H9 (cell line): ENCODE measurements at regions not wholly inside any gene's neighbourhood (a gene's known extent, or its start where the extent isn't known, plus 50 kb on each side); places are given as distances from the start of the nearest gene placed in this dataset.

Experiments used
- DNase-seq: peaks from one replicate; pipeline ENCODE4 v3.0.0-alpha.2; 2017
- H2AFZ ChIP-seq: one replicate; pipeline ENCODE4 v1.6.1; 2013; ENCODE audit warnings: mild to moderate bottlenecking, low read length, control low read depth, moderate library complexity
- H2AK5ac ChIP-seq: 2 replicates; pipeline ENCODE4 v1.6.1; 2013; ENCODE audit warnings: low read length, control low read depth, mixed read lengths; ENCODE audit not compliant: insufficient read length
- H2BK120ac ChIP-seq: one replicate; pipeline ENCODE4 v1.6.1; 2013; ENCODE audit warnings: low read depth, mild to moderate bottlenecking, low read length, control low read depth, inconsistent platforms; ENCODE audit not compliant: poor library complexity, severe bottlenecking
- H2BK12ac ChIP-seq: 2 replicates; pipeline ENCODE4 v1.6.1; 2013; ENCODE audit warnings: low read length, control low read depth, mixed read lengths, low read depth; ENCODE audit not compliant: insufficient read length
- H2BK15ac ChIP-seq: 2 replicates; pipeline ENCODE4 v1.6.1; 2013; ENCODE audit warnings: low read depth, low read length, control low read depth
- H2BK20ac ChIP-seq: one replicate; pipeline ENCODE4 v1.6.1; 2013; ENCODE audit warnings: low read depth, mild to moderate bottlenecking, low read length, control low read depth, inconsistent platforms; ENCODE audit not compliant: poor library complexity, severe bottlenecking
- H2BK5ac ChIP-seq: 2 replicates; pipeline ENCODE4 v1.6.1; 2013; ENCODE audit warnings: low read length, control low read depth, mixed read lengths; ENCODE audit not compliant: insufficient read length
- H3K14ac ChIP-seq: 2 replicates; pipeline ENCODE4 v1.6.1; 2013; ENCODE audit warnings: low read length, control low read depth; ENCODE audit not compliant: insufficient read depth
- H3K18ac ChIP-seq: 2 replicates; pipeline ENCODE4 v1.6.1; 2013; ENCODE audit warnings: low read depth, mild to moderate bottlenecking, mixed read lengths, low read length, control low read depth; ENCODE audit not compliant: insufficient read length
- H3K23ac ChIP-seq: 2 replicates; pipeline ENCODE4 v1.6.1; 2013; ENCODE audit warnings: low read length, control low read depth, mixed read lengths, low read depth; ENCODE audit not compliant: insufficient read length
- H3K23me2 ChIP-seq: 2 replicates; pipeline ENCODE4 v1.6.1; 2013; ENCODE audit warnings: low read depth, mild to moderate bottlenecking, mixed read lengths, low read length, control low read depth; ENCODE audit not compliant: insufficient read length, poor library complexity, severe bottlenecking
- H3K27ac ChIP-seq: 2 replicates; pipeline ENCODE4 v1.5.1; 2013; ENCODE audit warnings: low read length, control low read depth, mixed read lengths, low read depth; ENCODE audit not compliant: insufficient read length
- H3K27me3 ChIP-seq: 2 replicates; pipeline ENCODE4 v1.6.1; 2013; ENCODE audit warnings: low read length, control low read depth, inconsistent platforms; ENCODE audit not compliant: insufficient read depth
- H3K4ac ChIP-seq: 2 replicates; pipeline ENCODE4 v1.6.1; 2013; ENCODE audit warnings: low read depth, mild to moderate bottlenecking, control low read depth, inconsistent platforms, low read length, moderate library complexity
- H3K4me1 ChIP-seq: 2 replicates; pipeline ENCODE4 v1.6.1; 2013; ENCODE audit warnings: low read length, control low read depth, inconsistent platforms; ENCODE audit not compliant: insufficient read depth
- H3K4me2 ChIP-seq: 2 replicates; pipeline ENCODE4 v1.6.1; 2013; ENCODE audit warnings: low read length, control low read depth, mixed read lengths; ENCODE audit not compliant: insufficient read length, insufficient read depth
- H3K56ac ChIP-seq: 2 replicates; pipeline ENCODE4 v1.6.1; 2013; ENCODE audit warnings: low read depth, mild to moderate bottlenecking, mixed read lengths, low read length, control low read depth; ENCODE audit not compliant: insufficient read length
- H3K79me1 ChIP-seq: 2 replicates; pipeline ENCODE4 v1.6.1; 2013; ENCODE audit warnings: low read depth, mild to moderate bottlenecking, moderate library complexity, low read length, control low read depth, inconsistent platforms; ENCODE audit not compliant: insufficient read depth, poor library complexity, severe bottlenecking
- H3K79me2 ChIP-seq: 2 replicates; pipeline ENCODE4 v1.6.1; 2013; ENCODE audit warnings: low read length, control low read depth, inconsistent platforms; ENCODE audit not compliant: insufficient read depth
- H3K9ac ChIP-seq: 2 replicates; pipeline ENCODE4 v1.6.1; 2013; ENCODE audit warnings: low read length, control low read depth, mixed read lengths; ENCODE audit not compliant: insufficient read length; ENCODE audit errors: extremely low read depth
- H3K9me3 ChIP-seq: one replicate; pipeline ENCODE4 v1.6.1; 2013; ENCODE audit warnings: low read depth, low read length, inconsistent platforms; ENCODE audit not compliant: control insufficient read depth
- H3T11ph ChIP-seq: one replicate; pipeline ENCODE4 v1.6.1; 2013; ENCODE audit warnings: mild to moderate bottlenecking, low read length, control low read depth, inconsistent platforms
- H4K20me1 ChIP-seq: one replicate; pipeline ENCODE4 v1.6.1; 2013; ENCODE audit not compliant: control insufficient read depth, insufficient read length, insufficient read depth
- H4K5ac ChIP-seq: 2 replicates; pipeline ENCODE4 v1.6.1; 2013; ENCODE audit warnings: low read depth, mild to moderate bottlenecking, mixed read lengths, low read length, control low read depth; ENCODE audit not compliant: insufficient read length
- H4K8ac ChIP-seq: replicated peaks from 2 replicates; pipeline ENCODE4 v1.6.1; 2013; ENCODE audit warnings: low read length, control low read depth, mixed read lengths, low read depth; ENCODE audit not compliant: insufficient read length
- H4K91ac ChIP-seq: 2 replicates; pipeline ENCODE4 v1.6.1; 2013; ENCODE audit warnings: low read depth, mild to moderate bottlenecking, moderate library complexity, mixed read lengths, low read length, control low read depth; ENCODE audit not compliant: insufficient read length
- H3K27ac Mint-ChIP-seq, 3 experiments: 2 replicates in 2 of 3; 3 replicates in 1 of 3; pipeline ENCODE4 v1.8.0; 2020 to 2021; ENCODE audit warnings: mixed read lengths in 3 of 3, mild to moderate bottlenecking in 1 of 3, moderate library complexity in 1 of 3
- H3K27me3 Mint-ChIP-seq: 2 replicates; pipeline ENCODE4 v1.8.0; 2021; ENCODE audit warnings: low read depth, mild to moderate bottlenecking, moderate library complexity, mixed read lengths
- H3K36me3 Mint-ChIP-seq, 3 experiments: 2 replicates in 2 of 3; 3 replicates in 1 of 3; pipeline ENCODE4 v1.8.0; 2020 to 2021; ENCODE audit warnings: low read depth in 3 of 3, mixed read lengths in 3 of 3; ENCODE audit not compliant: insufficient read depth in 1 of 3
- H3K4me1 Mint-ChIP-seq, 2 experiments: 2 replicates each; pipeline ENCODE4 v1.8.0; 2020; ENCODE audit warnings: mixed read lengths in 2 of 2
- H3K4me3 Mint-ChIP-seq, 2 experiments: 2 replicates in 1 of 2; 3 replicates in 1 of 2; pipeline ENCODE4 v1.8.0; 2020 to 2021; ENCODE audit warnings: mild to moderate bottlenecking in 2 of 2, mixed read lengths in 2 of 2, moderate library complexity in 1 of 2
- H3K9me3 Mint-ChIP-seq, 2 experiments: 2 replicates in 1 of 2; 3 replicates in 1 of 2; pipeline ENCODE4 v1.8.0; 2020; ENCODE audit warnings: mild to moderate bottlenecking in 2 of 2, mixed read lengths in 2 of 2, moderate library complexity in 1 of 2
- CTCF ChIP-seq: fragments of 200-600 bp; sonication (generic); conservative IDR thresholded peaks from 3 replicates; pipeline ENCODE4 v1.8.0; 2021; ENCODE audit warnings: antibody characterized with exemption, mild to moderate bottlenecking
- WGBS: extraction: QIAGEN DNeasy Blood & Tissue Kit; methylation state at CpG from one replicate; pipeline ENCODE4 v1.1.7; 2013; ENCODE audit warnings: missing lambda C conversion rate, low lambda C conversion rate, mixed read lengths; ENCODE audit not compliant: insufficient read length; ENCODE audit errors: extremely low coverage; 5-methylcytosine and 5-hydroxymethylcytosine counted together

GRCh38 chr14:97960436-97960835 is 1163.3 kb downstream of the VRK1 start:
- WGBS: no CpG with 5 or more reads among the region's 4 CpGs
- H2BK20ac ChIP-seq: no peak overlapping the region
- H2BK12ac ChIP-seq: no peak overlapping the region
- H3K18ac ChIP-seq: no peak overlapping the region
- H4K8ac ChIP-seq: no peak overlapping the region
- no peak overlapping the region for H3T11ph ChIP-seq
- no peak overlapping the region for H3K9ac ChIP-seq
- no peak for TF ChIP-seq CTCF
- H3K9me3 Mint-ChIP-seq: peaks cover 3% of the 10 kb centered on the region in 2 experiments; a peak in 3 of 5 replicates
- H3K4me2 ChIP-seq: no peak overlapping the region
- H4K91ac ChIP-seq: no peak overlapping the region
- no peak overlapping the region for H3K27ac ChIP-seq
- peaks cover 0 to 8% (median 0%) of the 10 kb centered on the region in 3 experiments; a peak in 1 of 7 replicates for H3K36me3 Mint-ChIP-seq
- H2AK5ac ChIP-seq: no peak overlapping the region
- no peak overlapping the region for H3K56ac ChIP-seq
- H3K4me3 Mint-ChIP-seq: no peak overlapping the region
- no peaks in the 10 kb centered on the region for H3K79me1 ChIP-seq
- no peak overlapping the region for H2AFZ ChIP-seq
- no peak overlapping the region for H2BK5ac ChIP-seq
- H3K79me2 ChIP-seq: no peaks in the 10 kb centered on the region
- H4K20me1 ChIP-seq: no peaks in the 10 kb centered on the region
- H3K23me2 ChIP-seq: no peaks in the 10 kb centered on the region
- peaks cover 0 to 4% of the 10 kb centered on the region in 2 experiments; a peak in 1 of 4 replicates for H3K4me1 Mint-ChIP-seq
- DNase-seq: no peak
- H2BK120ac ChIP-seq: no peak overlapping the region
- H2BK15ac ChIP-seq: no peak overlapping the region
- H3K4ac ChIP-seq: no peak overlapping the region
- no peaks in the 10 kb centered on the region for H3K9me3 ChIP-seq
- H3K23ac ChIP-seq: no peak overlapping the region
- no peak overlapping the region for H3K27ac Mint-ChIP-seq
- no peak overlapping the region for H3K14ac ChIP-seq
- no peaks in the 10 kb centered on the region for H3K4me1 ChIP-seq
- no peaks in the 10 kb centered on the region for H3K27me3 Mint-ChIP-seq
- no peak overlapping the region for H4K5ac ChIP-seq
- no peaks in the 10 kb centered on the region for H3K27me3 ChIP-seq
